HG02870 (cell line): ENCODE measurements at regions not wholly inside any gene's neighbourhood (a gene's known extent, or its start where the extent isn't known, plus 50 kb on each side); places are given as distances from the start of the nearest gene placed in this dataset.

Source experiments
- ATAC-seq: cut with Tn5 transposase; IDR thresholded peaks from one replicate; pipeline ENCODE4 v1.9.1; 2021; ENCODE audit warnings: mild to moderate bottlenecking, moderate library complexity; ENCODE audit not compliant: unreplicated experiment

DNA sequence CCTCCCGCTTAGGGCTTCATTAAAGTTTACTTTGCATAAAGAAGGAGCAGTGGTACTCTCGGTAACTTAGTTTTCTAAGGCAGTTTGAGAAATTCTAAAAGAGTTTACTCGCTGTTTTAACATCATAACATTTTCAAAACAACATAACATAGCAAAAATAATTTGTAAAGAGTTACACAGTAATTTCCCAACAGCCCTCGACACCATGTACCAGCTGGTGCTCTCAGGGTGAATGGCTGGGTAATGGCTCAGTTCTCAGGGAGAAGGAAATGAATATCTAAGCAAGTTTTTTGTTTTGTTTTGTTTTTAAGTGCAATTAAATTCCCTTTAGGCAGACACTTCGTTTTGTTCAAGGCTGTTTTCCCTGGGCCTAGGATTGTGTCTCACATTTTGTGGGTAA, 435.3 kb downstream of the C4orf33 start:
- ATAC-seq = no peak

DNA sequence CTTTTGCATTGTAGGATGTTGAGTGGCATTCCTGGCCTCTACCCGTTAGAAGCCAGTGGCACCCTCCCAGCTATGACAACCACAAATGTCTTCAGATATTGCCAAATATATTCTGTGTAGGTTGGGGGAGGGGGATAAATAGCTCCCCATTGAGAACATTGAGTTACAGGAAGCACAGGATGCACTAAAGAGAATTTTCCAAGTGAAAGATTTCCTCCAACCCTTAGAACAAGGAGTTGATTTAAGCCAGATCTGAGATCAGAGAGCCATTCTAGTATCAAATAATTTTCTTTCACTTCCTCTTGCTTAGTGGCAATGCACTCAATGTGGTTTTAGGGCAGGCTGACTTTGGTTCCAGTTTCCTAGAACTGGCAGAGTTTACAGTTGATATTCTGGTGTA, 436.6 kb downstream of the C4orf33 start:
- ATAC-seq = no peak

DNA sequence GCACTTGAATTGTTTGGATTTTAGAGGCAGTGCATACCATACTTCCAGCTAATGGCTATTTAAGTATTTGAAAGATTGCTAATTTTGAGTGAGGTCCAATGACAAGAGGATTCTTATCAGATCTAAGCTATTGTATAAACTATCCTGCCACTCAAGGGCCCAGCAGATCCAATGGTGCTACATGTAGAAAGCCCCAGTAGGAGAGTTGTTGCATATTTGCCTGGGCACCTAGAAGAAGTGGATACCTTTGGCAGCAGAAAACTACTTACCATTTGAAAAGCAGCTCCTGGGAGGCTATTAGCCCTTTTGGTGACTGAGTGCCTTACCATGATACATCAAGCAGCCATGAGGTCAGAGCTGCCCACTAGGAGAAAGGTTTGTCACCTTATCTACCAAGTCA, 447.3 kb downstream of the C4orf33 start:
- no peak for ATAC-seq

DNA sequence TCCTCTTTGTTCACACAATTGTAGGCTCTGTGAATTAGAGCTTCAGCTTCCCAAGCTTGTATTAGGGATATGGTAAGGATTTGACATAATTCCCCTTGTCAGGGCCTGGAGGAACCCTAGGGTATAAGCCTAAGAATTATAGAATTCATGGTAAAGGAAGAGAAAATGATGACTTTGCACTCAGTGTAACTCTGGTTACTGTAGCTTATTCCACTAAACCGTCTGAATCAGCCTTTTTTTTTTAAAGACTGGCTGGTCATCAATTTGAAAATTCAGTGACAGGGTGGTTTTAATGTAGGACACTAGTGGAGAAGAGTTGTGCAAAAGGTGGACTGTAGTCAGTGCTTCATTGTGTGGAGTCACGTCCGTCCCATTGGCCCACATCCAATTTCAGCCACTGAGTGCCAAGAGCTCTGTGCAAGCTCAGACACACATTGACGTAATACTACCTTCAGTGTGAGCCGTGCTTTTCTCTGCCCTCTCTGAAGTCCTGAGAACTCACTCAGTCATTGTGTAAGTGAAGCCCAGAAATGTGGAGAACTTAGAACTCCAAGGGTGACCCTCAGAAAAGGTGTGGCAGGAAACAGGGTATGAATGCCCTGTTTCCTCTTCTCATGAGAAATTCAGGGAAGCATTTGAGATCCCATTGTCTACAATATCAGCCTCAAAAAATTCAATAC, 449.8 kb downstream of the C4orf33 start:
- ATAC-seq = no peak

DNA sequence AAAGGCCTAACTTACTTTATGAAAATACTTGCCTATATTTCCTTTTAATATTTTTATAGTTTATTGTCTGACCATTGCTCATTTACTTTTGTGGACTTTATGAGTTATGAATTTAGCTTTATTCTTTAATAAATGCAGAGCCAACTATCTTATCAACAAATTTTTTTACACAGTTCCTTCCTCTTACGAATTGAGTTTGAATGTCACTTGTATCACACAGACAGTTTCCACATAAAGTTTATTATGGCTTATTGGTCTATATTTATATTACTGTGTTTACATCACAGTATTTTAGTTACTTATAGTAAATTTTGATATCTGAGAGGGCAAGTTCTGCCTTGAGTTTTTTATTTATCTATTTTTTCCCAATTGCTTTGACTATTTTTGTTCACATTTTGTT, 450.6 kb downstream of the C4orf33 start:
- no peak for ATAC-seq

DNA sequence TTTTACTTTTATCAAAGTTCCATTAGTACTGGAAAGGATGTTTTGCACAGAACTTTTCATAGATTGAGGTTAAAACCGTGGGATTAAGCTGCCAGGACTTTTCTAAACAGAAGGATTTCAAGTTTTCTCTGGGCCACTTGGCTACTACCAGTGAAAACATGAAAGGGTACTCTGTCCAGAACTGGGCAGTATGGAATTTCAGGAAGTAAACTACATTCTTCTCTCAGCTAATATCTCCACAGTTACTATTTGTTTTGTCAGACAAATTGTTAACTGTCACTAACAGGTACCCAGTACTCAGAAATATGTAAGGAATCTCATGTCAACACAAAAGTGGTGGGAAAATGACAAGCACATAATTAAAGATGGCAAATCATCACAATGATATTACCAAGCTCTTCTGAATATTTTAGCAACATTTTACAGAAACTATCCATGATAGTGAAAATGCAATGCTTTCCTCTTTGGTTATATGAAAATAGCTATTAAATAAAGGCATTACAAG, 454.4 kb downstream of the C4orf33 start:
- ATAC-seq = no peak

DNA sequence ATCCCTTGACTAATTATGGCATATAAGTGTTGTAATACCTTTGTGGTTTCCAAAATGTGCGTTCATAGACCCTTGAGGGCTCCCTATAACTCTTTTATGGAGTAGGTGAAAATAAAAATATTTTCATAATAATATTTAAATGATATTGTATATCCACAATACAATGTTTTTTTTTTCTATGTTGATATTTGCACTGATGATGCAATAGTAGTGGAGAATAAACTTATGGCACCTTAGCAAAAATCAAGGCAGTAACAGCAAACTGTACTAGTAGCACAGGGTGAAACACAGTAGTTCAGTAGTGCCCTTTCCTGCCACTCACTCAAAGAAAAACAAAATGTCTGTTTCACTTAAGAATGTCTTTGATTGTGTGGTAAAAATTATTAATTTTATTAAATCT, 465.3 kb downstream of the C4orf33 start:
- no peak for ATAC-seq

DNA sequence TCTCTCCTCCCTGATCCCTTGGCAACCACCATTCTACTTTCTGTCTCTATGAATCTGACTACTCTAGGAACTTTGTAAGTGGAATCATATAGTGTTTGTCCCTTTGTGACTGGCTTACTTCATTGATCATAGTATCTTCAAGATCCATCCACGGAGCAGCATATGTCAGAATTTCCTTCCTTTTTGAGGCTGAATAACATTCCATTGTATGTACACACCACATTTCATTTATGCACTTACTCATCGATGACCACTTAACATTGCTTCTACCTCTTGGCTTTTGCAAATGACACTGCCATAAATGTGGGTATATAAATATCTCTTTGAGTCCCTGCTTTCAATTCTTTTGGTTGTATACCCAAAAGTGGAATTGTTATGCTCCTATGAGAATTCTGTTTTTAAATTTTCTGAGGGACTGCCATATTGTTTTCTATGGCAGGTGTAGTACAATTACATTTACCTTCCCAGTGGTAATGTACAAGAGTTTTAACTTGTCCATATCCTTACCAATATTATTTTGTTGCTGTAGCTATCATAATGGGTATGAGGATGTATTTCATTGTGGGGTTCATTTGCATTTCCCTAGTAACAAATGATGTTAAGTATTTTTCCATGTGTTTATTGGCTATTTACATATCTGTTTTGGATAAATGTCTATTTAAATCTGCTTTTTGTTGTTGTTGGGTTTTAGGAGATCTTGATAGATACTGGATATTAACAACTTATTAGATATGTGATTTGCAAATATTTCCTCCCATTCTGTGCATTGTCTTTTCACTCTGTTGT, 466.1 kb downstream of the C4orf33 start:
- no peak for ATAC-seq

DNA sequence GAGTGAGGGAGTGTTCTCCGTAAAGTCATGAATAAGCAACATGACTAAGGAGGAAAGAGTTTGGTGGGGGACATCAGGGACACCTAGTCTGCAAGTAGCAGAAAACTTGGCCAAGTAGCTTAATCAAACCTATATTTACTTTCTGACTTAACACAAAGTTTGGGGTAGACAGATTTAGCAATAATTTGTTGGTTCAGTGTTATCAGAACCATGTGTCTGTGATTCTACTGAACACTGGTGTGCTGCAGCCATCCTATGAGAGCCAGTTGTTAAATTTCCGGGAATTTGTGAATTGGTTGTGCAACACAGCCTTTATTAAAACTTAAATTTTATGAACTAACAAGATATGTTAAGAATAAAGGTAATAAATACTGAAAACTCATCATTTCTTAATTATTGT, 469.3 kb downstream of the C4orf33 start:
- no peak for ATAC-seq

DNA sequence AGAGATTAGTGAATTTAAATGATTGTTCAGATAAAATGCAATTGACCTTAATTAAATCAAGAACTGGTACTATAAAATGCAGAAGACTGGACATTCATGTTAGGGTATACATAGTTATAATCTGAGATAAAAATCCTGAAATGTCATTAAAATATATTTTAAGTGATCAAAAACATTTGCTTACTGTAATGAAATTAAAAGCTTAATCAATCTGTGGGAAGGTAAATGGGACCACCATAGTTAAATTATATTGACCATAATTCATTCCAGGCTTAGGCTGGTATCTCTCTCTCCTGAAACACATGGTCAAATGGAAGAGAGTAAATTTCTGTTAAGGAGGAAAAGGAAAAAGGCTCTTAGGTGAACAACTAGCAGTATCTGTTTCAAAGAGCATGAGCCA, 474.4 kb downstream of the C4orf33 start:
- ATAC-seq = no peak

DNA sequence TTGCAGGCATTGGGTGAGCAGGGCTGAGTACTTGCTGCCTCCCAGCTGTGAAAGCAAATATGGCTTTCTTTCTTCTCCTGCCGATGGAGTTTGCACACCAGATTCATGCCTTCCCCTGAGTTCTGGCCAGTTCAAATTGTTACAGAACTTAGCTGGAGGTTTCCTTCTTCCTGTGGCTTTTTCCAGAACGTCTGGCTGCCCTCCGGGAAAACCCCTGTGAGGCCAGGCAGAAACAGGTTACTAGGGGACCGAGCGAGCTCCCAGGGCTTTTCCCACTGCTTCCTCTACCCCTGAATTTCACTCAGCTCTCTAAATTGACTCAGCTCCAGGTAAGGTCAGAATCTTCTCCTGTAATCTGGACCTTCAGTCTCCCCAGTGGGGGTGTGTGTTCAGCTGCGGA, 482.4 kb downstream of the C4orf33 start:
- ATAC-seq = no peak

DNA sequence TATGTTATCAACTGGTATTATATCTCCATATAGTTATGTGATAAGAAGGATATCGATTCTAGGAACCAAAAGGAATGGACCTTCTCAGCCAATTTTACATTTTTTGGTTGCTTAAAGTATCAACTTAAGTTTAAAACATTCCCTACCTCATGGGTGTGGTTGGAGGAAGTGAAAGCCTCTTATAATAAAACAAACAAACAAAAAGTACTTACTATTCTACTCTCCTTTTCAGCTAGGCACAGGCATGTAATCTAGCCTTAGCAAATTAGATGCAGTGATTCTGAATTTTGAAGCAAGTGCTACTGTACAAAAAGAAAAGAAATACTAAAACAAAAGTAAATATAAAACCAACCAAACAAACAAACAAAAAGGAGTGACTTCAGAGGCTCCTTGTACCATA, 485.4 kb downstream of the C4orf33 start:
- no peak for ATAC-seq

DNA sequence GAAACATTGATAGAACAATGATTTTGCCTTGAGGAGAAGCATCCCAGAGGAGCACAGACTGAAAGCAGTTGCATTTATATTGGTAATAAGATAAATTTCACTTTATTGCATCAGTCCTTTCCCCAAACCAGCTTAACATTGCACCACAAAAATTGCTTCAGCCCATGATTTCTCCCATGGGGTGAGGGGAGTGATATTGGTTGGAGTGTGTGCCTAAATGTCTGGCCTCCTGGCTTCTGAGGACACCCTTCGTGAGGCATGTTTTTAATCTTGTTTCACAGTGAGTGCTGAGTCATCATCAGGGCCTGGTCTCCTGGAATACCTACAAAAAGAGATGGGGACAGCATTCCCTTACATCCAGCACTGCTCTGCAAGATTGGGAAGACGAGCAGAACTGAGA, 487.9 kb downstream of the C4orf33 start:
- ATAC-seq = no peak

DNA sequence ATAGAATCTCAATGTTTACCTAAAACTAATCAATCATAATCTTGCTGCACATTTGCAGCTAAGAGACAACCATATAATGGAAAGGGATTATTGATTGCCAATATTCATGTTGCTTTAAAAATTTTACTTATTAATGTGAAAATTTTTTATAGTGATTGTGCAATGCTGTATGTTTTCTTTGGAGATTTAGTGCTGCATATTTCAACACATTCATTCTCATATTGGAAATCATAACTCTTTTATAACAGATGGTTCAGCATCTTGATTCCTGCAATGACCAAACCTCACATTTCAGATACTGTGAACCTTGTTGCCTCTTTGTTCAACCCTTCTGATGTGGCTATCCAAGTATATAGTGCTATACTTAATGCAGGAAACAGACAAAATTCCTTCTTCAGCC, 502.6 kb downstream of the C4orf33 start:
- ATAC-seq = no peak

DNA sequence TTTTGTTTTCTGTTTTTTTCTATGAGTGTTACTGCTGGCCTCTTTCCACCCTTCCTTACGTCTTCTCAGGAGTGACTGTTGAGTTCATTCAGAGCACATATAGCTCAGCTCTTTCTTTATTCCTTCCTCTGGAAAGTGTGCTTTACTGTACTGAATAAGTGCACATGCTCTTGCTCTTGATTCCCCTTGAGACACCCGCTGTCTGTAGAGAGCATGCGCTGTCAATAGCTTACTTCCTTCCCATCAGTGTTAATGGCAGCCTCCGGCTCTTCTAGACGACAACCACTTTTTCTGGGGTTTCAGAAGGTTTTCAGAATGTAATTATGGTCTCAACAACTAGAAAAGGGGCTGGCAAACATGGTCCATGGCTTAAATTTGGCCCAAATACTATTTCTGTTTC, 504.9 kb downstream of the C4orf33 start:
- no peak for ATAC-seq

DNA sequence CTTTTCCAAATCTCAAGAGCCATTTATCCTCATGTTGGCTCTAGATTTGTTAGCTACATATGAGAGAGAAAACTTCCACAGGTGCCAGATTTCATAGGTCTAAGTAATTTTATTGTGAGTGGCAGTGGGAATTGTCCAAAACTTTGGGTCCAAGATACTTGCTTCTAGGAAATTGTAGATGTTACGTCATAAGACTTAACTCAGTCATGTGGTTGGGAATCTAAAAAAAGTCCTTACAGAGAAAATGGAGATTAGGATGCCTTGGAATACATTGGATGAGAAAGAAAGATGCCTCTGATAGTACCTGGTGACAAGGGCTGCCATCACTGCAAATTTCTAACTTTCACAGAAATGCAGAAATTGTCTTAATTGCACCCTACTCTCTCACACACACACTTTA, 506.5 kb downstream of the C4orf33 start:
- no peak for ATAC-seq

DNA sequence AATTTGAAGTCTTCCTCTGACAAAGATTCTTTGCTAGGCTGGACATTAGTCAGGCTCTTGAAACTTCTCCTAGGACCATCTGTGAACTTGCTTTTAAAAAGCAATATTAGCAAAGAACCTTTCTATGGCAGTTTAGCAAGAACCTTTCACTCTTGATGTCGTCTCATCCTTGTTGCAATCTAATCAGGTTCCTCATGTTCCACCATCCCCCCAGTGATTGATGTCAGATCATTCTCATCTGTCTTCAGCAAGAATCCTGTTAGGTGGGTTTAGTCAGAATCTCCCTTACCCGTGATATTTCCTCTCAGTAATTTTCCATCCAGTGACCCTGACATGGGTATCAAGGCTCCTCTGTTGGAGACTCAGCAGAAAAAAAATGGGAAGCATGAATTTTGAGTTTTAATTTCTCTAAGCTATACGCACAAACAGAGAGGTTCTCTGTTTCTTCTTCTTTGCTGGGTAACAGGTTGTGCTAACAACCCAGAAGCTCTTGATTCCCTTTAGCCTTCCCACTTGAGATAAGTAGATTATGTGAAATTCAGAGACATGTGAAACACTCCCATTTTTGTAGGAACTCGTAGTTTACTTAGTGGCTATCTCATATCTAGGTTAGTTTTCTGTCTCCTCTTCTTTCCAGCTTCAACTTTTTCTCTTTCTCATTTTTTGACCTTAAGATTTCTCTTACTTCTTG, 507.4 kb downstream of the C4orf33 start:
- no peak for ATAC-seq

DNA sequence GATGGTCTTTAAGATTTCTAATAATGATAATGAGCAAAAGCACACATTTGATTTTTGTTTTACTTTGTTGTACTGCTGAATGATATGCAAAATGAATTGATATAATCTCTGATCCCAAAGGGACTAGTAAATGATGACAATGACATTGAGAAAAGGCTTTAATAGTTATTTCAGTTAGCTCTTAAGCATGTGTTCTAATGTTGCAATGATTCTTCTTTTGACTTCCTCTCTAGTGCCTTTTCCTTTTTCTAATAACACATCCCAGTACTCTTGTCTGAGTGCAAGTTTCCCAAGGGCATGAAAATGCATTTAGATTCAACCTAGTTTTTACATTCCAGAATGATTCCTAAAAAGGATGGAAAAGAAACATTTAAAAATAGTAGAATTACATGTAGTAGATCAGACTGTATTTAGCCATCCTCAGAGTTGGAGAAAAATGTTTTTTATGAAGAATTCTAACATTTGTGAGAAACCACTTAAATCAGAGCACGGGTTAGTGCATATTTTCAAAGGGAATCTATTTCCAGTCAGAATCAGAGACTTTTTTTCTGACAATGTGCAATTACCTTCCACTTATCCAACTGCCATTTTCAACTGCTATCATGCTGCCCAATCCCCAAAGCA, 508.8 kb downstream of the C4orf33 start:
- no peak for ATAC-seq

DNA sequence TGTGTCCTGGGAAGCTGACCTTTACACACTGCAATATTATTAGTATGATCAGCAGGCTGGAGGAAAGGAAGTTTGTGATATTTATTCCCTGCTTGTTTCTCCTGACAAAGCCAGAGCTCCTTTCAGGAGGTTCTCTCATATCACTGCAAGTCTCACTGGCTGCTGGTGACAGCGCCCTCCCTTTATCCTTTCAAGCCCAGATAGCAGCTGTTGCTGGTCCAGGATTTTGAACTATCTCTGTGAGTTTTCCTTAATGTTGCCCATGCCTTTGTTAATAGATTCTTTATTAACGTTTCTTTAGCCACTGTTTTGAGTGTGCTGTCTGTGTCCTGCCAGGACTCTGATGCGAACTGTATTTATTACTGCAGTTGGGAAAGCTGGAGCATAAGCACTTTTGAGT, 518.7 kb downstream of the C4orf33 start:
- no peak for ATAC-seq

DNA sequence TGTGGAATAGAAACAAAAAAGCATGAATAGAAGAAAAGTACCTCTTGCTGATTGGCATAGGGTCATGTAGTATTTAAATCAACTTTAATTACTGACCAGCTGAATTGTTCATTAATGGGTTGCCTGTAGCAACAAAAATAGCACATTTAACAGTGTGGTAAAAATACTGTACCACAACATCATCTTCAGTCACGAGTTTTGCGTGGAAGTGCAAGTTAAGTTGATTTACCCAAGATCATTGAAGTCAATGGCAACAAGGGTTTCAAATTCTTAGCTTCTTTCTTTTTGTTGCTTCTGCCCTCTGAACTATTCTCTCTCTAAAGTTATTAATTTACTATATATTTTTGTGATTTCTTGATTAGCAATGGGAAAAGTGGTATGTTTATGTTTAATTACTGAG, 526.6 kb downstream of the C4orf33 start:
- ATAC-seq = no peak

DNA sequence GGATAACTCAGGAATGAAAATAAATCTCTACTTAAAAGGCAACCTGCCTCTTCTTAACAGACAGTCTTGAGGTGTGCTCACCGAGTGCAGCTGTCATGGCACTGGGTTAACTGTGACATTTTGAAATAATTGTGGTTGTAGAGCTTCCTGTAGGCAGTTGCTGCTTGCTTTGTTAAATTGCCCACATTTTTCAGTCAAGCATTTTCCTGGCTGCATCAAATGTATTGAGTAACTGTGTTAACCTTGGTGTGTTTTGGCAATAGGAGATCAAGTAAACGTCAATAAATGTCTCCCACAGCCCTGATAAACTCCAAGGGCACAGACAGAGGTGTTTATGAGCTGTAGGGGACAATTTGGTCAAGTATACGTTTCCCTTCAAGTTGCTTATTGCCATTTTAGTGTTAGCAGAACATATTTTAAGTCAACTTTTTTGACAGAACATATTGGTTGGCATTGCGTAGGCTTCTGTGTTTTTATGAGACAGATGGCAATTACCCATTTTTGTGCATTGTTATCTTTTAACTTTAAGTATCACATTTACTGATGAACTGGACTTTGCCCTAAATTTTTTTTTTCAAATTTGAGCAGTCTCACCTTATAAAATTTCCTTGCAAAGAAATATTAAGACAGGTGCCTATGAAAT, 527.4 kb downstream of the C4orf33 start:
- no peak for ATAC-seq
